Dermis blood vessel endothelial cell (primary cell): ENCODE measurements at regions not wholly inside any gene's neighbourhood (a gene's known extent, or its start where the extent isn't known, plus 50 kb on each side); places are given as distances from the start of the nearest gene placed in this dataset.

ENCODE experiments used
- DNase-seq: peaks from one replicate; pipeline ENCODE4 v3.0.0; 2010

GRCh38 chr2:111628221-111628620 is 255.8 kb downstream of the ANAPC1 start:
- DNase-seq = no peak

GRCh38 chr2:111629983-111630382 is 254.0 kb downstream of the ANAPC1 start:
- no peak for DNase-seq

- DNase-seq = peak; percentile 10
These were observed 251.3 kb downstream of the ANAPC1 start for GRCh38 chr2:111632661-111633060.

GRCh38 chr2:111633189-111633588 is 250.8 kb downstream of the ANAPC1 start:
- no peak for DNase-seq

GRCh38 chr2:111633643-111634042 is 250.3 kb downstream of the ANAPC1 start:
- DNase-seq = no peak

- no peak for DNase-seq
These were observed 249.8 kb downstream of the ANAPC1 start for GRCh38 chr2:111634050-111634794.

GRCh38 chr2:111634995-111635538 is 248.9 kb downstream of the ANAPC1 start:
- DNase-seq = no peak

- no peak for DNase-seq
These were observed 247.1 kb downstream of the ANAPC1 start for GRCh38 chr2:111636905-111637304.

- DNase-seq = no peak
These were observed 245.6 kb downstream of the ANAPC1 start for GRCh38 chr2:111638274-111638877.

GRCh38 chr2:111640480-111640879 is 243.5 kb downstream of the ANAPC1 start:
- DNase-seq = no peak

GRCh38 chr2:111642586-111643327 is 241.2 kb downstream of the ANAPC1 start:
- no peak for DNase-seq

GRCh38 chr2:111643759-111644158 is 240.2 kb downstream of the ANAPC1 start:
- DNase-seq = no peak

GRCh38 chr2:111647359-111647758 is 236.6 kb downstream of the ANAPC1 start:
- no peak for DNase-seq

- DNase-seq = no peak
These were observed 232.0 kb downstream of the ANAPC1 start for GRCh38 chr2:111652038-111652437.

GRCh38 chr2:111652681-111653080 is 231.3 kb downstream of the ANAPC1 start:
- no peak for DNase-seq

GRCh38 chr2:111653103-111653624 is 230.8 kb downstream of the ANAPC1 start:
- DNase-seq = no peak

GRCh38 chr2:111653913-111654312 is 230.1 kb downstream of the ANAPC1 start:
- DNase-seq = no peak

- DNase-seq = no peak
These were observed 229.2 kb downstream of the ANAPC1 start for GRCh38 chr2:111654829-111655228.

- no peak for DNase-seq
These were observed 227.6 kb downstream of the ANAPC1 start for GRCh38 chr2:111656436-111656835.

- DNase-seq = no peak
These were observed 227.1 kb downstream of the ANAPC1 start for GRCh38 chr2:111656894-111657293.

GRCh38 chr2:111657351-111657975 is 226.5 kb downstream of the ANAPC1 start:
- no peak for DNase-seq
